OCI-LY7 (cell line): ENCODE measurements at regions not wholly inside any gene's neighbourhood (a gene's known extent, or its start where the extent isn't known, plus 50 kb on each side); places are given as distances from the start of the nearest gene placed in this dataset.

Experiments
- BruUV-seq: library from RNA; stranded (reverse); fragments of 400-500 nt; replicated peaks from 2 replicates; lab custom pipeline; 2021; lab: Mats Ljungman, UMichigan
- CTCF ChIA-PET: fragments of 300-600 bp; sonication (Branson Sonifier 250); formaldehyde crosslinking; loops from one replicate; lab custom pipeline; 2022; ENCODE audit warnings: antibody characterized with exemption; ENCODE audit not compliant: unreplicated experiment; lab: Charles Lee
- POLR2A ChIA-PET: fragments of 300-600 bp; sonication (Branson Sonifier 250); formaldehyde crosslinking; loops from one replicate; lab custom pipeline; 2022; ENCODE audit warnings: antibody characterized with exemption; lab: Charles Lee
- DNase-seq: peaks from one replicate; pipeline ENCODE4 v3.0.0-alpha.2; 2015; ENCODE audit warnings: low spot score
- H2AFZ ChIP-seq: fragments of 200-600 bp; sonication (generic), shearing (Covaris generic); 2 replicates; pipeline ENCODE4 v1.6.1; 2014; ENCODE audit warnings: mild to moderate bottlenecking, antibody characterized with exemption, low read length, moderate library complexity
- H3K27ac ChIP-seq: fragments of 200-600 bp; sonication (generic); 2 replicates; pipeline ENCODE4 v1.5.1; 2014; ENCODE audit warnings: mixed run types, low read depth, mild to moderate bottlenecking, moderate library complexity, low read length, inconsistent platforms; ENCODE audit not compliant: poor library complexity, severe bottlenecking
- H3K36me3 ChIP-seq: fragments of 200-600 bp; sonication (generic); 2 replicates; pipeline ENCODE4 v1.6.1; 2014; ENCODE audit warnings: mild to moderate bottlenecking, antibody characterized with exemption, low read length, moderate library complexity, mixed read lengths; ENCODE audit not compliant: insufficient read depth
- H3K4me1 ChIP-seq: fragments of 200-600 bp; sonication (generic); 2 replicates; pipeline ENCODE4 v1.5.1; 2014; ENCODE audit warnings: mild to moderate bottlenecking, low read length; ENCODE audit not compliant: insufficient read depth, poor library complexity, severe bottlenecking
- H3K4me2 ChIP-seq: fragments of 200-600 bp; sonication (generic); 2 replicates; pipeline ENCODE4 v1.6.1; 2014; ENCODE audit warnings: mild to moderate bottlenecking, low read length
- H3K4me3 ChIP-seq: fragments of 200-600 bp; sonication (generic); 2 replicates; pipeline ENCODE4 v1.5.1; 2014; ENCODE audit warnings: mild to moderate bottlenecking, low read depth, low read length; ENCODE audit not compliant: poor library complexity, severe bottlenecking
- H3K79me2 ChIP-seq: fragments of 200-600 bp; sonication (generic); 2 replicates; pipeline ENCODE4 v1.6.1; 2016; ENCODE audit warnings: low read depth, mild to moderate bottlenecking, low read length, moderate library complexity, mixed read lengths; ENCODE audit not compliant: insufficient read depth
- H3K9me2 ChIP-seq: fragments of 200-600 bp; sonication (generic); 2 replicates; pipeline ENCODE4 v1.6.1; 2016; ENCODE audit warnings: mild to moderate bottlenecking, low read length, mixed read lengths; ENCODE audit not compliant: insufficient read depth
- H3K9me3 ChIP-seq: fragments of 200-600 bp; sonication (generic); 2 replicates; pipeline ENCODE4 v1.6.1; 2014; ENCODE audit warnings: mild to moderate bottlenecking, mixed run types, low read length, mixed read lengths
- H4K20me1 ChIP-seq: fragments of 200-600 bp; sonication (generic); 2 replicates; pipeline ENCODE4 v1.6.1; 2014; ENCODE audit warnings: mild to moderate bottlenecking, antibody characterized with exemption, low read length, moderate library complexity, mixed read lengths; ENCODE audit not compliant: insufficient read depth
- CTCF ChIP-seq: fragments of 200-600 bp; sonication (generic); conservative IDR thresholded peaks from 2 replicates; pipeline ENCODE4 v1.5.1; 2014; ENCODE audit warnings: mild to moderate bottlenecking, antibody characterized with exemption, low read length, moderate library complexity, mixed read lengths
- EZH2phosphoT487 ChIP-seq: fragments of 200-600 bp; sonication (generic); IDR thresholded peaks from 2 replicates; pipeline ENCODE4 v1.6.1; 2018; ENCODE audit warnings: low read depth, borderline replicate concordance, mild to moderate bottlenecking, mixed run types, antibody characterized with exemption, low read length, moderate library complexity, mixed read lengths
- intact Hi-C: fragments of 100-400 bp; cut with micrococcal nuclease; formaldehyde crosslinking; loops from one replicate; pipeline ENCODE4 v1.10.0; 2022; ENCODE audit not compliant: unreplicated experiment

DNA sequence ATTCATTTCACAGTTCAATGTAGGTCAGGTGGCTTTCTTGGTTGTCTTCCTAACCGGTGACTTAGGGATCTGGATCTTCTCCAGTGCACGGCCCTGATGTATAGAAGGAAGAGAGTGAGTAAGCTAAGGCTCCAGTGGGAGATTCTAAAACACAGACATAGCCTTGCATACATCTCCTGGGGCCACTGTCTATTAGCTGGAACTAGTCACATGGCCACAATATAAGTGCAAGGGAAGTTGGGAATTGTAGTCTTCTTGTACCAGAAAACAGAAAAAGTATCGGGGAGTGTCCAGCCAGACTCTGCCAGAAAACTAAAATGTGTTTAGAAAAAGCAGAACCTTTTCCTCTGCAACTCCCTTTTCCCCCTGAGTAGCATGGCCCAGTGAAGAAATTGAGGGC lies 531.6 kb downstream of the VRK1 start:
- no TSS peak for BruUV-seq
- H3K79me2 ChIP-seq: no peaks in the 10 kb centered on the region
- TF ChIP-seq CTCF (no peak), EZH2phosphoT487 (no peak)
- POLR2A ChIA-PET: no interaction called here
- no peak overlapping the region for H2AFZ ChIP-seq
- no peak for DNase-seq
- no peaks in the 10 kb centered on the region for H4K20me1 ChIP-seq
- no peaks in the 10 kb centered on the region for H3K36me3 ChIP-seq
- CTCF ChIA-PET: no interaction called here
- no peaks in the 10 kb centered on the region for H3K9me3 ChIP-seq
- intact Hi-C loops: no loop called here
- H3K9me2 ChIP-seq: no peaks in the 10 kb centered on the region
- H3K4me1 ChIP-seq: no peaks in the 10 kb centered on the region
- H3K4me2 ChIP-seq: no peak overlapping the region
- H3K27ac ChIP-seq: no peak overlapping the region
- no peak overlapping the region for H3K4me3 ChIP-seq

DNA sequence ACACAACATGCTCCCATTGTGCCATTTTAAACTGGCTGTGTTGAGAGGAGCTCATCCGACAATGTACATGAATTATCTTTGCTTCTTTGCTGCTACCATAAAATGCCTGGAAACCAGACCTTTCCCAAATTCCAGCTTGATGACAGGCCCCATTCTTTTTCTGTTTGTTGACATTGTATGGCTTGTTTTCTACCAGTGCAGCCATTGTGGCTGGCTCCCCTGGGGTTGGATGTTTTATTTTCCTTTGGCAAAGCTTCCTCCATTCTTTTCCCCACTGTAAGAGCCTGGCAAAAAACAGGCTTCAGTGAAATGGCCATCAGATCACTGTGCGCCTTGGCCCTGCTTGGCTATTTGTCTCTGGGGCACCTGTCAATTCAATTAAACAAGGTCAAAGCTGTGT lies 532.5 kb downstream of the VRK1 start:
- H3K4me3 ChIP-seq: no peak overlapping the region
- ChIA-PET POLR2A (no interaction called here), CTCF (no interaction called here)

More for the DNA sequence above, 532.5 kb downstream of the VRK1 start:
- Histone ChIP-seq H3K36me3 (no peaks in the 10 kb centered on the region), H3K4me1 (no peaks in the 10 kb centered on the region), H2AFZ (no peak overlapping the region), H3K79me2 (no peaks in the 10 kb centered on the region), H4K20me1 (no peaks in the 10 kb centered on the region), H3K9me2 (no peaks in the 10 kb centered on the region), H3K4me2 (no peak overlapping the region), H3K9me3 (no peaks in the 10 kb centered on the region), H3K27ac (no peak overlapping the region)
- intact Hi-C loops: no loop called here
- TF ChIP-seq EZH2phosphoT487: no peak
- no peak for TF ChIP-seq CTCF
- no TSS peak for BruUV-seq
- DNase-seq: no peak
